Endothelial cell of umbilical vein (primary cell): ENCODE measurements at regions not wholly inside any gene's neighbourhood (a gene's known extent, or its start where the extent isn't known, plus 50 kb on each side); places are given as distances from the start of the nearest gene placed in this dataset.

Experiments
- BruUV-seq: library from RNA; stranded (reverse); fragments of 400-500 nt; replicated peaks from 2 replicates; lab custom pipeline; 2021; lab: Mats Ljungman, UMichigan
- CTCF ChIA-PET: fragments of 300-600, 350-600 bp; sonication (Branson Sonifier 250); formaldehyde crosslinking; loops from one replicate; lab custom pipeline; 2021; ENCODE audit warnings: antibody characterized with exemption, inconsistent platforms; lab: Charles Lee
- POLR2A ChIA-PET: fragments of 300-600, 350-600 bp; sonication (Branson Sonifier 250); formaldehyde crosslinking; loops from one replicate; lab custom pipeline; 2021; ENCODE audit warnings: antibody characterized with exemption, inconsistent platforms; lab: Charles Lee
- DNase-seq: peaks from one replicate; pipeline ENCODE4 v3.0.0-alpha.2; 2011; ENCODE audit warnings: low read depth, low spot score
- FAIRE-seq: peaks from 2 replicates; lab custom pipeline; 2011; peaks lifted over from hg19 to GRCh38; lab: Jason Lieb, UNC
- H2AFZ ChIP-seq: 2 replicates; pipeline ENCODE4 v1.6.0; 2012; ENCODE audit warnings: low read depth, low read length, control low read depth, inconsistent platforms
- H3K27ac ChIP-seq: 2 replicates; pipeline ENCODE4 v1.5.1; 2011; ENCODE audit warnings: low read depth, mild to moderate bottlenecking, control low read depth, low read length, moderate library complexity; ENCODE audit not compliant: insufficient read depth
- H3K27me3 ChIP-seq, 2 experiments: 2 replicates each; pipeline versions ENCODE4 v1.6.0 to v1.6.1; 2011; ENCODE audit warnings: low read length in 2 of 2, mixed read lengths in 1 of 2; ENCODE audit not compliant: control insufficient read depth in 2 of 2, insufficient read depth in 2 of 2
- H3K36me3 ChIP-seq, 2 experiments: 2 replicates in 1 of 2; 3 replicates in 1 of 2; pipeline ENCODE4 v1.5.1; 2011; ENCODE audit warnings: low read length in 2 of 2, mild to moderate bottlenecking in 1 of 2, moderate library complexity in 1 of 2; ENCODE audit not compliant: control insufficient read depth in 2 of 2, insufficient read depth in 2 of 2; ENCODE audit errors: extremely low read depth in 1 of 2
- H3K4me1 ChIP-seq: 3 replicates; pipeline ENCODE4 v1.5.1; 2011; ENCODE audit warnings: mild to moderate bottlenecking, low read length; ENCODE audit not compliant: control insufficient read depth, insufficient read depth; ENCODE audit errors: extremely low read depth
- H3K4me2 ChIP-seq: 2 replicates; pipeline ENCODE4 v1.6.1; 2011; ENCODE audit warnings: low read length, control low read depth, mixed read lengths; ENCODE audit not compliant: insufficient read depth
- H3K4me3 ChIP-seq, 3 experiments: fragments of 200-600 bp in 1 of 3; sonication (generic), shearing (Covaris generic) in 1 of 3; replicated peaks in 1 of 3; 2 replicates each; pipeline ENCODE4 v1.5.1; 2011 to 2016; ENCODE audit warnings: control low read depth in 3 of 3, low read length in 3 of 3, mild to moderate bottlenecking in 2 of 3, inconsistent platforms in 1 of 3, low read depth in 1 of 3, moderate library complexity in 1 of 3; ENCODE audit not compliant: insufficient read depth in 1 of 3
- H3K79me2 ChIP-seq: 2 replicates; pipeline ENCODE4 v1.6.0; 2012; ENCODE audit warnings: low read length, inconsistent platforms; ENCODE audit not compliant: control insufficient read depth, insufficient read depth
- H3K9ac ChIP-seq: replicated peaks from 2 replicates; pipeline ENCODE3; 2011; ENCODE audit warnings: low read length, control low read depth; ENCODE audit not compliant: insufficient read depth; ENCODE audit errors: extremely low read depth
- H3K9me1 ChIP-seq: replicated peaks from 3 replicates; pipeline ENCODE4 v1.6.0; 2011; ENCODE audit warnings: mild to moderate bottlenecking, low read length; ENCODE audit not compliant: control insufficient read depth, insufficient read depth; ENCODE audit errors: extremely low read depth
- H3K9me3 ChIP-seq: replicated peaks from 2 replicates; pipeline ENCODE4 v1.5.1; 2012; ENCODE audit warnings: low read length, inconsistent platforms; ENCODE audit not compliant: control insufficient read depth, insufficient read depth
- H4K20me1 ChIP-seq: replicated peaks from 2 replicates; pipeline ENCODE3; 2011; ENCODE audit warnings: mild to moderate bottlenecking, low read length; ENCODE audit not compliant: control insufficient read depth, insufficient read depth; ENCODE audit errors: extremely low read depth
- EZH2 ChIP-seq: IDR thresholded peaks from 2 replicates; pipeline ENCODE4 v1.6.1; 2012; ENCODE audit warnings: borderline replicate concordance, low read depth, mild to moderate bottlenecking, moderate library complexity, low read length, inconsistent platforms; ENCODE audit not compliant: severe bottlenecking
- FOS ChIP-seq: IDR thresholded peaks from 2 replicates; pipeline ENCODE4 v1.6.1; 2011; ENCODE audit warnings: mild to moderate bottlenecking, low read length, moderate library complexity, borderline replicate concordance; ENCODE audit not compliant: insufficient read depth
- GATA2 ChIP-seq: IDR thresholded peaks from 2 replicates; pipeline ENCODE4 v1.7.0; 2011; ENCODE audit warnings: low read depth, mild to moderate bottlenecking, moderate library complexity, mixed read lengths, low read length; ENCODE audit not compliant: insufficient read length, insufficient read depth
- JUN ChIP-seq: IDR thresholded peaks from 2 replicates; pipeline ENCODE4 v1.6.1; 2011; ENCODE audit warnings: borderline replicate concordance, low read depth; ENCODE audit not compliant: insufficient read length, insufficient read depth
- MAX ChIP-seq: IDR thresholded peaks from 2 replicates; pipeline ENCODE4 v1.6.1; 2011; ENCODE audit not compliant: insufficient read depth, insufficient read length
- MYC ChIP-seq: IDR thresholded peaks from one replicate; pipeline ENCODE4 v1.6.1; 2011; ENCODE audit warnings: mild to moderate bottlenecking, low read depth, low read length
- POLR2A ChIP-seq: IDR thresholded peaks from 2 replicates; pipeline ENCODE4 v1.6.1; 2012; ENCODE audit warnings: low read depth, mild to moderate bottlenecking, control low read depth, low read length
- POLR2AphosphoS5 ChIP-seq: IDR thresholded peaks from 2 replicates; pipeline ENCODE4 v1.6.1; 2012; ENCODE audit warnings: low read depth, mild to moderate bottlenecking, control low read depth, low read length, moderate library complexity; ENCODE audit not compliant: insufficient read depth
- dilution Hi-C: fragments of 300-500 bp; cut with MboI; formaldehyde crosslinking; loops from one replicate; pipeline ENCODE4 v1.15.0; 2019; ENCODE audit warnings: low sequenced_read_pairs; ENCODE audit not compliant: extremely low pct_ligation_motif_present
- intact Hi-C: fragments of 100-400 bp; cut with micrococcal nuclease; formaldehyde crosslinking; loops from one replicate; pipeline ENCODE4 v1.10.0; 2022
- TF ChIP-seq, protein P1 (sequence below), 2 donors: IDR thresholded peaks; 1 replicate in 1 of 2; 2 replicates in 1 of 2; pipeline ENCODE4 v1.5.1; 2011; ENCODE audit warnings: low read length in 2 of 2, mild to moderate bottlenecking in 2 of 2, moderate library complexity in 2 of 2, control low read depth in 1 of 2, inconsistent platforms in 1 of 2, low read depth in 1 of 2; ENCODE audit not compliant: insufficient read depth in 1 of 2; ENCODE audit errors: extremely low read depth in 1 of 2

- intact Hi-C loops, result loop anchor here (10.0 kb wide), 1 partner anchor 218 kb away; no protein-coding TSS in a partner anchor
- H3K4me1 ChIP-seq, result peaks cover 10% of the 10 kb centered on the region
- H2AFZ ChIP-seq, result no peak overlapping the region
- no TSS peak for BruUV-seq
- no peak overlapping the region for H3K4me3 ChIP-seq
- TF ChIP-seq JUN, result no peak
- TF ChIP-seq POLR2A, result no peak
- TF ChIP-seq GATA2, result no peak
- TF ChIP-seq, protein P1, sequence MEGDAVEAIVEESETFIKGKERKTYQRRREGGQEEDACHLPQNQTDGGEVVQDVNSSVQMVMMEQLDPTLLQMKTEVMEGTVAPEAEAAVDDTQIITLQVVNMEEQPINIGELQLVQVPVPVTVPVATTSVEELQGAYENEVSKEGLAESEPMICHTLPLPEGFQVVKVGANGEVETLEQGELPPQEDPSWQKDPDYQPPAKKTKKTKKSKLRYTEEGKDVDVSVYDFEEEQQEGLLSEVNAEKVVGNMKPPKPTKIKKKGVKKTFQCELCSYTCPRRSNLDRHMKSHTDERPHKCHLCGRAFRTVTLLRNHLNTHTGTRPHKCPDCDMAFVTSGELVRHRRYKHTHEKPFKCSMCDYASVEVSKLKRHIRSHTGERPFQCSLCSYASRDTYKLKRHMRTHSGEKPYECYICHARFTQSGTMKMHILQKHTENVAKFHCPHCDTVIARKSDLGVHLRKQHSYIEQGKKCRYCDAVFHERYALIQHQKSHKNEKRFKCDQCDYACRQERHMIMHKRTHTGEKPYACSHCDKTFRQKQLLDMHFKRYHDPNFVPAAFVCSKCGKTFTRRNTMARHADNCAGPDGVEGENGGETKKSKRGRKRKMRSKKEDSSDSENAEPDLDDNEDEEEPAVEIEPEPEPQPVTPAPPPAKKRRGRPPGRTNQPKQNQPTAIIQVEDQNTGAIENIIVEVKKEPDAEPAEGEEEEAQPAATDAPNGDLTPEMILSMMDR (IDR thresholded peaks at IDR 0.05; ENCODE audit: extremely low read depth in 1 of 2, insufficient read depth in 1 of 2, low read depth in 1 of 2, low read length in 2 of 2), result no peak
- no peak for TF ChIP-seq MAX
- TF ChIP-seq FOS, result no peak
- no peak for TF ChIP-seq EZH2
- no peak for TF ChIP-seq POLR2AphosphoS5
- TF ChIP-seq MYC, result no peak
- no peaks in the 10 kb centered on the region for H3K79me2 ChIP-seq
- dilution Hi-C loops, result no loop called here
- ChIA-PET POLR2A (no interaction called here), CTCF (no interaction called here)
- no peaks in the 10 kb centered on the region for H3K27me3 ChIP-seq
- H3K36me3 ChIP-seq, result no peaks in the 10 kb centered on the region
- H3K27ac ChIP-seq, result no peak overlapping the region
- no peak overlapping the region for H3K9ac ChIP-seq
- DNase-seq (no peak), FAIRE-seq (no peak)
- H3K9me3 ChIP-seq, result no peaks in the 10 kb centered on the region
- H4K20me1 ChIP-seq, result no peaks in the 10 kb centered on the region
- no peaks in the 10 kb centered on the region for H3K9me1 ChIP-seq
- H3K4me2 ChIP-seq, result no peak overlapping the region
Observed at GRCh38 chr2:238593236-238593635, 166.5 kb downstream of the ASB1 start.
